ENCODE measurements at regions not wholly inside any gene's neighbourhood (a gene's known extent, or its start where the extent isn't known, plus 50 kb on each side); places are given as distances from the start of the nearest gene placed in this dataset.

DNA sequence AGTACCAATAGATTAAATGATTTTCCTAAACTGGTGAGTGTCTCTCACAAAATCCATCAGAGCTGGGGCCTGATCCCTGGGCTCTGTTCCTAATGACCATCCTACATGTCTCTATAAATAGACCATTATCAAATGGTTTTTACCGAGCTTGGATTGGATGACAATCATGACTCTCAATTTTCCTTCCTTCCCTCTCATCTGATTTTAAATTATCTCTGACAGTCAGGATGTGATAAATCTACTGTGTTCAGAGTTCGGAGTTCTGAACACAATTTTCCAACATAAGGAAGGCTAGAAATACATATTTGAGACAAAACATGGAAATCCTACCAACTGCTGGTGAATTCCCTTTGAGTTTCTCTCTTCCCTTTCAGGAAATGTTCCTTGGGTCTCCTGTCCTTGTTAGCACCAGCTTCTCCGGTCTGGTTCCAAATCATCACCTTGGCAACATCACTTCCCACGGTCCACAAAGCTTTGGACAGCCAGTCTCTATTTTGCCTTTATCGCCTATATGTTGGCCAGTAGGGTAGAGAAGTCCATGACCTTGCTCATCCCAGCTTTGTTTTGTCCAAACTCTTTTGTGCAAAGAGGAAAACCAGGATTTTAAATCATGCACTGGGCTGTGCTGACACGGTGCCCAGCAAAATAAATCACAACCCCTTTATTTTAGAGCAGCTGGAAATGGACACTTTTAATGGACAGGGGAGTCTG, 139.6 kb upstream of the ITGA6 start:
- H3K9me3 Mint-ChIP-seq, result no peaks in the 10 kb centered on the region
- no peaks in the 10 kb centered on the region for H3K36me3 Mint-ChIP-seq (ENCODE audit: low read depth)
- peaks cover 59% of the 10 kb centered on the region for H3K4me1 Mint-ChIP-seq
- TF ChIP-seq, protein P1, sequence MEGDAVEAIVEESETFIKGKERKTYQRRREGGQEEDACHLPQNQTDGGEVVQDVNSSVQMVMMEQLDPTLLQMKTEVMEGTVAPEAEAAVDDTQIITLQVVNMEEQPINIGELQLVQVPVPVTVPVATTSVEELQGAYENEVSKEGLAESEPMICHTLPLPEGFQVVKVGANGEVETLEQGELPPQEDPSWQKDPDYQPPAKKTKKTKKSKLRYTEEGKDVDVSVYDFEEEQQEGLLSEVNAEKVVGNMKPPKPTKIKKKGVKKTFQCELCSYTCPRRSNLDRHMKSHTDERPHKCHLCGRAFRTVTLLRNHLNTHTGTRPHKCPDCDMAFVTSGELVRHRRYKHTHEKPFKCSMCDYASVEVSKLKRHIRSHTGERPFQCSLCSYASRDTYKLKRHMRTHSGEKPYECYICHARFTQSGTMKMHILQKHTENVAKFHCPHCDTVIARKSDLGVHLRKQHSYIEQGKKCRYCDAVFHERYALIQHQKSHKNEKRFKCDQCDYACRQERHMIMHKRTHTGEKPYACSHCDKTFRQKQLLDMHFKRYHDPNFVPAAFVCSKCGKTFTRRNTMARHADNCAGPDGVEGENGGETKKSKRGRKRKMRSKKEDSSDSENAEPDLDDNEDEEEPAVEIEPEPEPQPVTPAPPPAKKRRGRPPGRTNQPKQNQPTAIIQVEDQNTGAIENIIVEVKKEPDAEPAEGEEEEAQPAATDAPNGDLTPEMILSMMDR (IDR thresholded peaks at IDR 0.05; ENCODE audit: unreplicated experiment in 3 of 3), result no peak
- no peak overlapping the region for H3K4me3 Mint-ChIP-seq
- peak overlapping the region in 2 of 3 experiments; percentile 6 to 12 for H3K27ac Mint-ChIP-seq
- no peaks in the 10 kb centered on the region for H3K27me3 Mint-ChIP-seq (ENCODE audit: low read depth)

DNA sequence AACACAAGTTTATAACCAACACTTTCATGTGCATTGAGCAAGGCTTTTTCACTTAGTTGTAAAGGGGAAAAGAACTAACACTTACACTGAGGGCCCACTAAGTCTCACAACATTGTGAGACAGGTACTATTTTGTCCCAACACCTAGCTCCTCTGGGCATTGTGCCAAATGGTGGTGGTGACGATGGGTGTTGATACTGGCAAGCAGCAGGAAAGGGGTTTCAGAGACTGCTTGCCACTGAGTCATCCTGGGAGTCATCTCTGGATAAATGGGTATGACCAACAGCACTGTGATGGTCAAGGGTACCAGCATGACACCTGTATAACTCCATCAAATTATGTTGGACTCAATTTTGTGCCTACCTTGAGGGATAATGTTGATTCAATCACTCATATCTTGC, 138.8 kb upstream of the ITGA6 start:
- H3K4me1 Mint-ChIP-seq, result peaks cover 52% of the 10 kb centered on the region
- H3K36me3 Mint-ChIP-seq (ENCODE audit: low read depth), result no peaks in the 10 kb centered on the region
- TF ChIP-seq, protein P1 (IDR thresholded peaks at IDR 0.05; ENCODE audit: unreplicated experiment in 3 of 3), result no peak
- no peaks in the 10 kb centered on the region for H3K9me3 Mint-ChIP-seq
- H3K27me3 Mint-ChIP-seq (ENCODE audit: low read depth), result no peaks in the 10 kb centered on the region
- H3K4me3 Mint-ChIP-seq, result no peak overlapping the region
- H3K27ac Mint-ChIP-seq, result peak overlapping the region in 1 of 3 experiments; percentile 6

DNA sequence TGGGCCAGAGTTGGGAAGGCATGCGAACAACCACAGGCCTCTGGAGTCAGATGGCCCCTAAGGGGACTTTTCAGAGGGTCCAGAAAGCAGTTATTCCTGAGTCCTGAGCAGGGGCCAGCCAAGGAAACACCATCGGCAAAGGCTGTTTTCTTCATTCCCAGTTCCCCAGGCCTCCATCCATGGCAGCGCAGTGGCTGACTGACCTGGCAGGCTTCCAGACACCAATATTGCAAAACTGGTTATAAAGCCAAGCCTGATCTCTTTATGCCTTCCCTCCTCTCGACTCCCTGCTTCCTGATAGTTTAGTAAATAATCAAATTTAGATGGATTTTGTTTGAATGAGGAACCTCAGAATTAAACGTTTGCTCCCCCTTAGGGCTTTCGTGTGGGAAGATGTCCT, 133.4 kb upstream of the ITGA6 start:
- peaks cover 28% of the 10 kb centered on the region for H3K4me1 Mint-ChIP-seq
- peaks cover 24% of the 10 kb centered on the region for H3K27me3 Mint-ChIP-seq (ENCODE audit: low read depth)
- H3K27ac Mint-ChIP-seq, result peak overlapping the region; percentile 1 to 73 (median 24)
- TF ChIP-seq, protein P1 (IDR thresholded peaks at IDR 0.05; ENCODE audit: unreplicated experiment in 3 of 3), result no peak
- no peaks in the 10 kb centered on the region for H3K36me3 Mint-ChIP-seq (ENCODE audit: low read depth)
- H3K4me3 Mint-ChIP-seq, result no peak overlapping the region
- no peaks in the 10 kb centered on the region for H3K9me3 Mint-ChIP-seq

DNA sequence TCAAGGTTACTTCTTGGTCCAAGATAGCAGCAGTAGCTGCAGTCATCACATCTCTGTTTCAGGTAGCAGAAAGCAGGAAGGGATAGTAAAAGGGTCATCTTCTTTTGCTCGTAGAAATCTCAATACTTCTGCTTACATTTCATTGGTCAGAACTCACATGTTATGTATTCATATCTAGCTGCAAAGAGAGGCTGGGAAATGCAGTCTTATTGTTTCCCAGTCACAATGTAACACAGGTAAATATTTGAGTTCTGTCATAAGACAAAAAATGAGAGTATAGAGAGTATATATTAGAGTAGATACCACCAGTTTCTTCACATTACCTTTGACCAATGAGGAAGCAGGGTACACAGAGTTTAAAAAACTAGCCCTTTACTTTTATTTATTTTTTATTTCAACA, 132.4 kb upstream of the ITGA6 start:
- H3K9me3 Mint-ChIP-seq, result peaks cover 3% of the 10 kb centered on the region
- TF ChIP-seq, protein P1 (IDR thresholded peaks at IDR 0.05; ENCODE audit: unreplicated experiment in 3 of 3), result no peak
- no peaks in the 10 kb centered on the region for H3K36me3 Mint-ChIP-seq (ENCODE audit: low read depth)
- H3K27ac Mint-ChIP-seq, result no peak overlapping the region
- H3K4me1 Mint-ChIP-seq, result peaks cover 35% of the 10 kb centered on the region
- peaks cover 24% of the 10 kb centered on the region for H3K27me3 Mint-ChIP-seq (ENCODE audit: low read depth)
- H3K4me3 Mint-ChIP-seq, result no peak overlapping the region

DNA sequence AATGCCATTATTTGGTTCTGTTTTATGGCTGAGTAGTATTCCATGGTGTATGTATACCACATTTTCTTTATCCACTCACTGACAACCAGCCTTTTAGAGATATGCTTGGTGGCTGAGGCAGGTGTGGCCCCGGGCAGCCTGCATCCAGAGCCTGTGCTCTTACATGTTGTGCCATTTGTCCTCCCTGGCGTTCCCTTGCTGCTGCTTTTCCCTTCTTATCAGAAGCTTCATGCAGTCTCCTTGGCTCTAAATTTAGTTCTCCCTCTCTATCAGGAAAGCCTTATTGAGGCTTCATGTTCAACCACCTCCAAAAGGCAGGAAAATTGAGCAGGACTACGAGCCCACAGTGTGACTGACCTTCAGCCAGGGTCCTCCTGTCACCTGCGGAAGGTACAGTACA, 131.7 kb upstream of the ITGA6 start:
- Mint-ChIP-seq H3K27ac (no peak overlapping the region), H3K4me1 (peaks cover 38% of the 10 kb centered on the region), H3K36me3 (ENCODE audit: low read depth) (no peaks in the 10 kb centered on the region), H3K9me3 (peaks cover 3% of the 10 kb centered on the region), H3K4me3 (no peak overlapping the region), H3K27me3 (ENCODE audit: low read depth) (peaks cover 24% of the 10 kb centered on the region)
- TF ChIP-seq, protein P1 (IDR thresholded peaks at IDR 0.05; ENCODE audit: unreplicated experiment in 3 of 3), result no peak
